G401.6 (cell line): ENCODE measurements at regions not wholly inside any gene's neighbourhood (a gene's known extent, or its start where the extent isn't known, plus 50 kb on each side); places are given as distances from the start of the nearest gene placed in this dataset.
"Not testable (repeated sequence)": the region's sequence is repeated elsewhere in the genome, so short reads cannot be mapped to it uniquely, and the experiment has no call there.

Source experiments
- FAIRE-seq: peaks from 2 replicates; lab custom pipeline; 2012; peaks lifted over from hg19 to GRCh38; lab: Jason Lieb, UNC

GRCh38 chr10:57168611-57169240, 807.7 kb upstream of the ZWINT start:
- FAIRE-seq: no peak

GRCh38 chr10:57165671-57166070, 804.6 kb upstream of the ZWINT start:
- no peak for FAIRE-seq

GRCh38 chr10:57162231-57162630, 801.2 kb upstream of the ZWINT start:
- no peak for FAIRE-seq

GRCh38 chr10:57161157-57161556, 800.1 kb upstream of the ZWINT start:
- no peak for FAIRE-seq

GRCh38 chr10:57145548-57145947, 784.5 kb upstream of the ZWINT start:
- FAIRE-seq: no peak

DNA sequence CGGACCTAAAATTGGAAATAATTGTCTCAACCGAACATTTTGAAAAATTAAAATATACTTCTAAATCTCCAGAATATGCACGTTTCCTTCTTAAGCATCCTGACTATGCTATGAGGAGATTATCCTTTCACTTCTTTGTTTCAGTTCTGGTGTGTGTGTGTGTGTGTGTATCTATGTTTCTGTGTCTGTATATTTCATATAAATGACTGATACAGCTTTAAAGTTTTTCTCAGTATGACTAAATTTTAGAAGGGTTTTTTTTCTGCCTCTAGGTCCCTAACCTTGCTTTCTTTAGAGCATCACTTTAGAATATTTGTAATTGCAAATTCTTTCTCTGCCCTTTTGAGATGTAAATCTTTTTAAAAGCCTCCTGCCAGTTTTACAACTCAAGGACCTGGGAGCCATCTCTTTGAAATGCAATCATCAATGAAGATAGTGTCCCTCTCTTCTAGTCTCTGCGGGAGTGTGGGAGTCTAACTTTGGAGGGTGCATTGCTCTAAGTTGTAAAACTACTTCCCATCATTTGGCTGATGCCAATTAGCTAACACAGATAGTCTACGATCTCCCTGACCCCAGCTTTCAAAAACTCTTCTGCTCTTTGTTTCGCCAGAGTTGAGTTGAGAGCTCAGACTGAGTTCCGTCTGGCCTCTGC, 782.0 kb upstream of the ZWINT start:
- FAIRE-seq: no peak

DNA sequence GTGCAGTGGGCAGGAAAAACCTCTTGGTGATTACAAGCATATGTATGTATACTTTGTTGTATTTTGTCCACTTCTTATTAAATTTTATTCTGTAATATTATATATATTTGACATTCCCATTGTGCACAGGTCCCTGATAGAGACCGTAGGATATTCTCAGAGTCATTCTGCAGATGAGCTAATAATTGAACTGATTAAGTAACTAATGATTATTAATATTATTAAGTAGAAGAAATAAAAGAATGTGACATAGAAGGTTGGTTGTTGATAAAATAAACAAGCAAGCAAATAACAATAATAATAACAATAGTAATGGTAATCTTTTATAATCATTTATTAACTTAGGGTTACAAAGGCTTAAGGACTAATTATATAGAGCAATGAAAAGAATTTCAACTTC, 780.6 kb upstream of the ZWINT start:
- FAIRE-seq: no peak

- FAIRE-seq: no peak
These were observed 758.6 kb upstream of the ZWINT start for GRCh38 chr10:57119684-57120083.

GRCh38 chr10:57113545-57113944, 752.5 kb upstream of the ZWINT start:
- FAIRE-seq: no peak

- FAIRE-seq: no peak
These were observed 741.2 kb upstream of the ZWINT start for GRCh38 chr10:57102236-57102635.

GRCh38 chr10:57098146-57098545, 737.1 kb upstream of the ZWINT start:
- FAIRE-seq: no peak

DNA sequence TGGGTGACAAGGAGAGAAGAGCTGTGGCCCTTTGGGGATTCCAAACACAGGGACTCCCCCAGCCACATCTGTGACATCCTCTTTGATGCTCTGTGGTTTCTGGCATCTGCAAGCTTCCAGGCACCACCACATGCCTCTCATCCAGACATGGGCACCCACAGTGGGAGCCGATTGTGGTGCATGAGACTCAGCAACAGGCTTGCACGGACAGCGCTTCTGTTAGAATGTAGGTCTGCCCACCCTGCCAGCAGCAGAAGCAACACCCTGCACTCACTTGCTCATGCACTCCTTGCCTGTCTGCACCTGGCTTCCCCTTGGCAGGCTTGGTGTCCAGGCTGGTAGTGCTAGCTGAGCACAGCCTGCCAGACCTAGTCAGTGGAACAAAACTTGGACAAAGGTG, 735.0 kb upstream of the ZWINT start:
- FAIRE-seq: no peak

GRCh38 chr10:57094965-57095364, 733.9 kb upstream of the ZWINT start:
- FAIRE-seq: no peak

- FAIRE-seq: no peak
These were observed 733.0 kb upstream of the ZWINT start for GRCh38 chr10:57094083-57094482.

- no peak for FAIRE-seq
These were observed 692.5 kb upstream of the ZWINT start for GRCh38 chr10:57053530-57053929.

- no peak for FAIRE-seq
These were observed 688.0 kb upstream of the ZWINT start for GRCh38 chr10:57049096-57049495.

DNA sequence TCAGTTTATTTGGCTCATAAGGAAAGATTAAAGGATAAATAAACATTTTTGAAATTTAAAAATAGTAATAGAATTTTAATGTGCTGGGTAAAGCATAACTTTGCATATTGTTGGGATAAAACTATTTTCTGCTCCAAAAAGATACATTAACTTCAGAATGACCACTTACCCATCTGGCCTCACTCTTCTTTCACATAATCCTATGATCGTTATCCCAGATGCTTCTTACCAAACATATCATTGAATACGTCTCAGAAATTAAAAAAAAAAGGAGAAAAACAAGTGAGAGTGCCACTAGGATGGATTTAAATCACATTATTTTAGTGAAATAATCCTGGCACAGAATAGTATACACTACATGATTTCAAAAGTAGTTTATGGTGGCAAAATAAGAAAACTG, 677.5 kb upstream of the ZWINT start:
- no peak for FAIRE-seq

- FAIRE-seq: no peak
These were observed 674.3 kb upstream of the ZWINT start for GRCh38 chr10:57035310-57035709.

DNA sequence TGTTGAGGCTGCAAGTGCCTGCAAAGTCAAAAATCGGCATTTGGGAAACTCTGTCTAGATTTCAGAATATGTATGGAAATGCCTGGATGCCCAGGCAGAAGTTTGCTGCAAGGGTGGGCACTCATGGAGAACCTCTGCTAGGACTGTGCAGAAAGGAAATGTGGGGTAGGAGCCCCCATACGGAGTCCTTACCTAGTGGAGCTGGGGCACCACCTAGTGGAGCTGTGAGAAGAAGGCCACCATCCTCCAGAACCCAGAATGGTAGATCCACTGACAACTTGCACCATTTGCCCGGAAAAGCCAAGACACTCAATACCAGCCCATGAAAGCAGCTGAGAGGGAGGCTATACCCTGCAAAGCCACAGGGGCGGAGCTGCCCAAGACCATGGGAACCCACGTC, 671.2 kb upstream of the ZWINT start:
- FAIRE-seq: not testable (repeated sequence)

- no peak for FAIRE-seq
These were observed 670.3 kb upstream of the ZWINT start for GRCh38 chr10:57031346-57031745.

DNA sequence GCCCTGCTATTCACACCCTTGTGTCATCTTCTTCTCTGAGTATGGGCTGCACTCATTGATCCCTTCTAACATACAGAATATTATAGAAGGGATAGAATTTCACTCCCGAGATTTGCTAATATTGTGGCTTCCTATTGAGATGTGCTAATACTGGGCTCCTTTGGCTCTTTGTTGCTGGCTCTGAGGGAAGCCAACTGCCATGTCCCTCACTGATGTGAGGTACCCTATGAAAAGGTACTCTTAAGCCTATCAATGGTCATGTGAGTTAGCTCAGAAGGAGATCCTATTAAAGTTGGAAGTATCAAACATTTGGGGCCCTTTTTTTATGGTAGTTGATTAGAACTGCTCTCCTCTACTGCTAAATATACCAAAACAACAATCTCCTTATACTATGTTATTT, 665.2 kb upstream of the ZWINT start:
- FAIRE-seq: no peak

DNA sequence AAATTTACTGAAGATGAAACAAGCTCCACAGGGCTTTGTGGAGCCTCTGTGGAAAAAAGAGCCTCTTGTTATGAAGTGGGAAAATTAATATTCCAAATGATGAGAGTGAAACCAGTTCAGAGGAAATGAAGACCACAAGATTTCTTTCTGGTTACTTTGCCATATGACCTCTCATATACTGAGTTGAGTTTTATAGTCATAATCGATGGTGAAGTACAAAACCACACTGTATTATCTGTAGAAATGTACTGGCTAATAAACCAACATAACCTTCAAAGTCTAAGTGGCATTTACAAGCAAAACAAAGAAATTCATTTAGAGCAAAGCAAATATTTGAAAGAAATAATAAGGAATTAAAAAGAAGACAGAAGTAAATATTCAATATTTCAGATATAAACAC, 662.6 kb upstream of the ZWINT start:
- no peak for FAIRE-seq

DNA sequence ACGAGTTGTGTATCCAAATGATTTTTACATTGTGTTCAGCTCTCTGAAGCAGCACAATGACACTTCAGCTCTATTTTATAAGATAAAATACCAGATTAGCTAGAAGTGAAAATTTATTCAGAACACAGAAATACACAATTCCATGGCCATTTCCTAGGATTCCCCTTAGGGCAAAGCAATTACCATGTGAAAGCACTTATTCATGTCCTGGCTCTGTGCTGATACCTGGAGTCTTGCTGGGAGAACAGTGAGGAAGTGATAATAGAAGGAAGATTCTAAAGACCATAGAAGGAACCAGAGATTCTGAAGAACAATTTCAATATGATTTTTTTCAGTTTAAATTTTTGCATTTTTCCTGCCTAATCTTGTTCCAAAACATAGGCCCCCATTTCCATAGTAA, 657.4 kb upstream of the ZWINT start:
- no peak for FAIRE-seq

DNA sequence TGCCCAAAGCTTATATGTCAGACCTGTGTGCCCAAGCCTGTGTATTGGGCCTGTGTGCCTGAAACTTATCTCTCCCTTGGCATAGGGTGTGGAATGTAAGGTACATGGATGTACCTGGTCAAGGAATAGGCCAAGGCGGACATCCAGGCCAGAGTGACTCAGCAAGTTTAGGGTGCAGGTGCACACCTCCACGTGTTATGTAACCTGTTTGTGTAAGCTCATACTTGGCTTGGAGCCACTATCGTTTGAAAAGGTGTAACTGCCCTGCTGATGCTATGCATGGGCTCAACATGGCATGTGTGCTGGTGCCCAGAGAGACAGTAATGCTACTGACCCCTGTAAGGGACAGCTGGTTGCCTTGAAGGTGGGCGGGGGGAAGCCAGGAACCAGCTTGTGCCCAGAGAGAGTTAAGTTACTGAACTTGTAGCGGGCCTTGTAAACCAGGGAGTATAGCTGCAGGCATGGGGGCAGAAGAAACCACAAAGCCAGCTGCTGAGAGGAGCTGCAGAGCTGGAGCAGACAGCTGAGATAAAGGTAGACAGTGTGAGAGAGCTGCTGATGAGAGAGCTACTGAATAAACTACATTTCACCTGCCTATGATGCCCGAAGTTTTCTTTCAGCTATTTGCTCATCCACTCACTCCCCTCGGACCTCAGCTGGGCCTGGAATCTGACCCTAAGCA, 656.4 kb upstream of the ZWINT start:
- FAIRE-seq: no peak
